ENCODE measurements at regions not wholly inside any gene's neighbourhood (a gene's known extent, or its start where the extent isn't known, plus 50 kb on each side); places are given as distances from the start of the nearest gene placed in this dataset.

DNA sequence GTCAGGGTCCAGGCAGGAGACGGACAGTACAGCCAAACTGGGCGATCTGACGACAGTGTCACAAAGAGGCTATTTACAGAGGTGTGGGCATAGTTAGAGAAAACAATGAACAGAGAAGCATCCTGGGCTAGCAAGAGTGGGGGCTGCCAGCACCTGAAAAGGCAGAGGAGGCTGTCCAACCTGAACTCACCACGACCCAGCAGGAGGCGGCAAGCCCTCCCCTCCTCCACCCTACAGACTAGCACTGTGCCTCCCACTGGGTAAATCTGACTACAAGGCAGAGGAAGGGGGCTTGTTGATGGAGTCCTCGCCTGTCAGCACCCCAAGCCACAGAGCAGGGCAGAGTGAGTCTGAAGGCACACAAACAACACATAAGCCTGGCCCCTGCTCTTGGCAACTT, 52.8 kb upstream of the CDYL start:
- TF ChIP-seq, protein P1, sequence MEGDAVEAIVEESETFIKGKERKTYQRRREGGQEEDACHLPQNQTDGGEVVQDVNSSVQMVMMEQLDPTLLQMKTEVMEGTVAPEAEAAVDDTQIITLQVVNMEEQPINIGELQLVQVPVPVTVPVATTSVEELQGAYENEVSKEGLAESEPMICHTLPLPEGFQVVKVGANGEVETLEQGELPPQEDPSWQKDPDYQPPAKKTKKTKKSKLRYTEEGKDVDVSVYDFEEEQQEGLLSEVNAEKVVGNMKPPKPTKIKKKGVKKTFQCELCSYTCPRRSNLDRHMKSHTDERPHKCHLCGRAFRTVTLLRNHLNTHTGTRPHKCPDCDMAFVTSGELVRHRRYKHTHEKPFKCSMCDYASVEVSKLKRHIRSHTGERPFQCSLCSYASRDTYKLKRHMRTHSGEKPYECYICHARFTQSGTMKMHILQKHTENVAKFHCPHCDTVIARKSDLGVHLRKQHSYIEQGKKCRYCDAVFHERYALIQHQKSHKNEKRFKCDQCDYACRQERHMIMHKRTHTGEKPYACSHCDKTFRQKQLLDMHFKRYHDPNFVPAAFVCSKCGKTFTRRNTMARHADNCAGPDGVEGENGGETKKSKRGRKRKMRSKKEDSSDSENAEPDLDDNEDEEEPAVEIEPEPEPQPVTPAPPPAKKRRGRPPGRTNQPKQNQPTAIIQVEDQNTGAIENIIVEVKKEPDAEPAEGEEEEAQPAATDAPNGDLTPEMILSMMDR (IDR thresholded peaks at IDR 0.05): no peak
- TF ChIP-seq POLR2AphosphoS5 (IDR thresholded peaks at IDR 0.05) (no peak), POLR2A (IDR thresholded peaks at IDR 0.05; ENCODE audit: low read depth) (no peak)
